Activated CD4-positive, alpha-beta memory T cell treated with anti-CD3 and anti-CD28 coated beads for 36 hours (primary cell): ENCODE measurements at regions not wholly inside any gene's neighbourhood (a gene's known extent, or its start where the extent isn't known, plus 50 kb on each side); places are given as distances from the start of the nearest gene placed in this dataset.

Experiments used
- CTCF ChIA-PET: fragments of 350-600 bp; sonication (Branson Sonifier 250); formaldehyde crosslinking; loops from one replicate; lab custom pipeline; 2021; ENCODE audit warnings: antibody characterized with exemption, inconsistent platforms; lab: Charles Lee
- POLR2A ChIA-PET: fragments of 350-600 bp; sonication (Branson Sonifier 250); formaldehyde crosslinking; loops from one replicate; lab custom pipeline; 2021; ENCODE audit warnings: antibody characterized with exemption; lab: Charles Lee
- DNase-seq: peaks from one replicate; pipeline ENCODE4 v3.0.0-alpha.2; 2020
- H3K27ac Mint-ChIP-seq: one replicate; pipeline ENCODE4 v1.8.0; 2021; ENCODE audit warnings: mixed read lengths
- H3K27me3 Mint-ChIP-seq: one replicate; pipeline ENCODE4 v1.8.0; 2021; ENCODE audit warnings: mixed read lengths
- H3K36me3 Mint-ChIP-seq: one replicate; pipeline ENCODE4 v1.8.0; 2021; ENCODE audit warnings: mixed read lengths
- H3K4me1 Mint-ChIP-seq: one replicate; pipeline ENCODE4 v1.8.0; 2021; ENCODE audit warnings: low read depth, mixed read lengths
- H3K4me3 Mint-ChIP-seq: one replicate; pipeline ENCODE4 v1.8.0; 2021; ENCODE audit warnings: mild to moderate bottlenecking, mixed read lengths
- H3K9me3 Mint-ChIP-seq: one replicate; pipeline ENCODE4 v1.8.0; 2021; ENCODE audit warnings: mixed read lengths
- intact Hi-C: fragments of 100-400 bp; cut with micrococcal nuclease; formaldehyde crosslinking; loops from one replicate; pipeline ENCODE4 v1.15.1; 2023

GRCh38 chr6:4466261-4466660, 309.9 kb upstream of the CDYL start:
- peaks cover 5% of the 10 kb centered on the region for H3K36me3 Mint-ChIP-seq
- no peak overlapping the region for H3K27ac Mint-ChIP-seq
- H3K4me3 Mint-ChIP-seq: no peak overlapping the region
- no peaks in the 10 kb centered on the region for H3K4me1 Mint-ChIP-seq
- POLR2A ChIA-PET: no interaction called here
- peaks cover 10% of the 10 kb centered on the region for H3K9me3 Mint-ChIP-seq
- intact Hi-C loops: no loop called here
- no peak for DNase-seq
- peaks cover 4% of the 10 kb centered on the region for H3K27me3 Mint-ChIP-seq
- CTCF ChIA-PET: no interaction called here

GRCh38 chr6:4464638-4465037, 311.6 kb upstream of the CDYL start:
- intact Hi-C loops: no loop called here
- Mint-ChIP-seq H3K4me3 (no peak overlapping the region), H3K36me3 (no peaks in the 10 kb centered on the region), H3K27ac (no peak overlapping the region), H3K9me3 (no peaks in the 10 kb centered on the region), H3K4me1 (no peaks in the 10 kb centered on the region), H3K27me3 (peaks cover 4% of the 10 kb centered on the region)
- POLR2A ChIA-PET: no interaction called here
- CTCF ChIA-PET: no interaction called here
- DNase-seq: no peak

GRCh38 chr6:4463236-4463635, 313.0 kb upstream of the CDYL start:
- Mint-ChIP-seq H3K4me3 (no peak overlapping the region), H3K27ac (no peak overlapping the region), H3K4me1 (no peaks in the 10 kb centered on the region), H3K36me3 (no peaks in the 10 kb centered on the region), H3K9me3 (no peaks in the 10 kb centered on the region), H3K27me3 (peaks cover 3% of the 10 kb centered on the region)
- POLR2A ChIA-PET: no interaction called here
- no peak for DNase-seq
- intact Hi-C loops: no loop called here
- CTCF ChIA-PET: no interaction called here

- no peak for DNase-seq
- Mint-ChIP-seq H3K36me3 (no peaks in the 10 kb centered on the region), H3K4me3 (no peak overlapping the region), H3K27ac (no peak overlapping the region), H3K27me3 (peaks cover 1% of the 10 kb centered on the region), H3K4me1 (no peaks in the 10 kb centered on the region), H3K9me3 (no peaks in the 10 kb centered on the region)
- POLR2A ChIA-PET: no interaction called here
- CTCF ChIA-PET: no interaction called here
- intact Hi-C loops: no loop called here
Measured at GRCh38 chr6:4460586-4461475, 315.4 kb upstream of the CDYL start.

GRCh38 chr6:4459996-4460395, 316.2 kb upstream of the CDYL start:
- intact Hi-C loops: no loop called here
- no peak overlapping the region for H3K27ac Mint-ChIP-seq
- no peaks in the 10 kb centered on the region for H3K9me3 Mint-ChIP-seq
- CTCF ChIA-PET: no interaction called here
- H3K4me3 Mint-ChIP-seq: no peak overlapping the region
- no peaks in the 10 kb centered on the region for H3K4me1 Mint-ChIP-seq
- POLR2A ChIA-PET: no interaction called here
- peaks cover 1% of the 10 kb centered on the region for H3K27me3 Mint-ChIP-seq
- no peaks in the 10 kb centered on the region for H3K36me3 Mint-ChIP-seq
- DNase-seq: no peak

GRCh38 chr6:4459032-4459431, 317.2 kb upstream of the CDYL start:
- Mint-ChIP-seq H3K36me3 (no peaks in the 10 kb centered on the region), H3K27ac (no peak overlapping the region), H3K4me3 (no peak overlapping the region), H3K9me3 (no peaks in the 10 kb centered on the region), H3K4me1 (no peaks in the 10 kb centered on the region), H3K27me3 (peaks cover 1% of the 10 kb centered on the region)
- ChIA-PET POLR2A (no interaction called here), CTCF (no interaction called here)
- no peak for DNase-seq
- intact Hi-C loops: no loop called here

- Mint-ChIP-seq H3K36me3 (no peaks in the 10 kb centered on the region), H3K27me3 (peaks cover 6% of the 10 kb centered on the region), H3K9me3 (peaks cover 10% of the 10 kb centered on the region), H3K27ac (no peak overlapping the region), H3K4me3 (no peak overlapping the region), H3K4me1 (no peaks in the 10 kb centered on the region)
- ChIA-PET CTCF (no interaction called here), POLR2A (no interaction called here)
- DNase-seq: no peak
- intact Hi-C loops: no loop called here
Measured at GRCh38 chr6:4451718-4452117, 316.3 kb upstream of the ECI2 start.

GRCh38 chr6:4451081-4451480, 315.7 kb upstream of the ECI2 start:
- Mint-ChIP-seq H3K36me3 (no peaks in the 10 kb centered on the region), H3K27ac (no peak overlapping the region), H3K27me3 (peaks cover 6% of the 10 kb centered on the region), H3K4me1 (no peaks in the 10 kb centered on the region), H3K4me3 (no peak overlapping the region), H3K9me3 (peaks cover 10% of the 10 kb centered on the region)
- intact Hi-C loops: no loop called here
- no peak for DNase-seq
- POLR2A ChIA-PET: no interaction called here
- CTCF ChIA-PET: no interaction called here

- ChIA-PET POLR2A (no interaction called here), CTCF (no interaction called here)
- H3K36me3 Mint-ChIP-seq: no peaks in the 10 kb centered on the region
- H3K27ac Mint-ChIP-seq: no peak overlapping the region
- H3K27me3 Mint-ChIP-seq: peaks cover 6% of the 10 kb centered on the region
- H3K4me3 Mint-ChIP-seq: no peak overlapping the region
- DNase-seq: no peak
- H3K9me3 Mint-ChIP-seq: peaks cover 10% of the 10 kb centered on the region
- intact Hi-C loops: no loop called here
- no peaks in the 10 kb centered on the region for H3K4me1 Mint-ChIP-seq
Measured at GRCh38 chr6:4450237-4450636, 314.9 kb upstream of the ECI2 start.

- DNase-seq: no peak
- Mint-ChIP-seq H3K27me3 (peaks cover 6% of the 10 kb centered on the region), H3K27ac (no peak overlapping the region), H3K4me3 (no peak overlapping the region), H3K4me1 (no peaks in the 10 kb centered on the region), H3K9me3 (peaks cover 10% of the 10 kb centered on the region), H3K36me3 (no peaks in the 10 kb centered on the region)
- POLR2A ChIA-PET: no interaction called here
- CTCF ChIA-PET: no interaction called here
- intact Hi-C loops: no loop called here
Measured at GRCh38 chr6:4449409-4449808, 314.0 kb upstream of the ECI2 start.

- Mint-ChIP-seq H3K4me1 (no peaks in the 10 kb centered on the region), H3K4me3 (no peak overlapping the region), H3K36me3 (no peaks in the 10 kb centered on the region), H3K9me3 (peaks cover 10% of the 10 kb centered on the region), H3K27me3 (peaks cover 6% of the 10 kb centered on the region), H3K27ac (no peak overlapping the region)
- DNase-seq: no peak
- ChIA-PET POLR2A (no interaction called here), CTCF (no interaction called here)
- intact Hi-C loops: no loop called here
Measured at GRCh38 chr6:4448841-4449240, 313.5 kb upstream of the ECI2 start.

- DNase-seq: no peak
- Mint-ChIP-seq H3K36me3 (no peaks in the 10 kb centered on the region), H3K27me3 (peaks cover 6% of the 10 kb centered on the region), H3K4me3 (no peak overlapping the region), H3K27ac (no peak overlapping the region), H3K4me1 (no peaks in the 10 kb centered on the region), H3K9me3 (peaks cover 10% of the 10 kb centered on the region)
- intact Hi-C loops: no loop called here
- ChIA-PET CTCF (no interaction called here), POLR2A (no interaction called here)
Measured at GRCh38 chr6:4447639-4448330, 312.4 kb upstream of the ECI2 start.

- intact Hi-C loops: no loop called here
- POLR2A ChIA-PET: no interaction called here
- Mint-ChIP-seq H3K4me1 (no peaks in the 10 kb centered on the region), H3K9me3 (peaks cover 9% of the 10 kb centered on the region), H3K4me3 (no peak overlapping the region), H3K36me3 (no peaks in the 10 kb centered on the region), H3K27me3 (peaks cover 5% of the 10 kb centered on the region), H3K27ac (no peak overlapping the region)
- no peak for DNase-seq
- CTCF ChIA-PET: no interaction called here
Measured at GRCh38 chr6:4446982-4447381, 311.6 kb upstream of the ECI2 start.
